GM23338 (cell line): ENCODE measurements at regions not wholly inside any gene's neighbourhood (a gene's known extent, or its start where the extent isn't known, plus 50 kb on each side); places are given as distances from the start of the nearest gene placed in this dataset.

ENCODE experiments used
- ATAC-seq: fragments of 200-7000 bp; cut with Tn5 transposase; 3 replicates; pipeline ENCODE4 v1.9.1; 2020
- DNase-seq: peaks from one replicate; pipeline ENCODE4 v3.0.0-alpha.2; 2015; ENCODE audit warnings: low spot score
- H2AFZ ChIP-seq: fragments of 200-600 bp; sonication (generic); 2 replicates; pipeline ENCODE4 v1.8.0; 2016; ENCODE audit warnings: antibody characterized with exemption, mild to moderate bottlenecking, moderate library complexity
- H3F3A ChIP-seq: fragments of 200-600 bp; sonication (generic); replicated peaks from 2 replicates; pipeline ENCODE4 v1.8.0; 2017; ENCODE audit warnings: antibody characterized with exemption, mixed run types, low read depth
- H3K27ac ChIP-seq: fragments of 200-600 bp; sonication (generic); 2 replicates; pipeline ENCODE4 v1.6.1; 2016; ENCODE audit warnings: low read depth
- H3K27me3 ChIP-seq: fragments of 200-600 bp; sonication (generic); 2 replicates; pipeline ENCODE4 v1.8.0; 2016; ENCODE audit warnings: mild to moderate bottlenecking, mixed run types, moderate library complexity; ENCODE audit not compliant: insufficient read depth
- H3K36me3 ChIP-seq: fragments of 200-600 bp; sonication (generic); 2 replicates; pipeline ENCODE4 v1.8.0; 2016; ENCODE audit warnings: mild to moderate bottlenecking; ENCODE audit not compliant: insufficient read depth
- H3K4me1 ChIP-seq: fragments of 200-600 bp; sonication (generic); 2 replicates; pipeline ENCODE4 v1.8.0; 2016; ENCODE audit warnings: mild to moderate bottlenecking, moderate library complexity; ENCODE audit not compliant: insufficient read depth
- H3K4me2 ChIP-seq: fragments of 200-600 bp; sonication (generic); 2 replicates; pipeline ENCODE4 v1.7.1; 2017; ENCODE audit warnings: mixed run types
- H3K4me3 ChIP-seq: fragments of 200-600 bp; sonication (generic); 2 replicates; pipeline ENCODE4 v1.6.1; 2016; ENCODE audit warnings: mixed run types
- H3K79me2 ChIP-seq: fragments of 200-600 bp; sonication (generic); replicated peaks from 2 replicates; pipeline ENCODE4 v1.8.0; 2017; ENCODE audit warnings: mild to moderate bottlenecking; ENCODE audit not compliant: insufficient read depth
- H3K9me2 ChIP-seq: fragments of 200-600 bp; sonication (generic); 2 replicates; pipeline ENCODE4 v1.8.0; 2017; ENCODE audit not compliant: insufficient read depth
- H4K20me1 ChIP-seq: fragments of 200-600 bp; sonication (generic); replicated peaks from 2 replicates; pipeline ENCODE4 v1.8.0; 2017; ENCODE audit warnings: mild to moderate bottlenecking; ENCODE audit not compliant: insufficient read depth
- H3K27ac Mint-ChIP-seq: 2 replicates; pipeline ENCODE4 v1.8.0; 2020; ENCODE audit warnings: inconsistent platforms, mild to moderate bottlenecking, moderate library complexity, mixed read lengths
- H3K27me3 Mint-ChIP-seq: 3 replicates; pipeline ENCODE4 v1.8.0; 2022; ENCODE audit warnings: low read depth, mild to moderate bottlenecking, moderate library complexity, mixed read lengths, inconsistent platforms; ENCODE audit not compliant: insufficient read depth, poor library complexity
- H3K36me3 Mint-ChIP-seq: 3 replicates; pipeline ENCODE4 v1.8.0; 2021; ENCODE audit warnings: low read depth, mild to moderate bottlenecking, inconsistent platforms, moderate library complexity, mixed read lengths
- H3K4me1 Mint-ChIP-seq: 3 replicates; pipeline ENCODE4 v1.8.0; 2020; ENCODE audit warnings: mild to moderate bottlenecking, inconsistent platforms, mixed read lengths
- H3K4me3 Mint-ChIP-seq: 3 replicates; pipeline ENCODE4 v1.8.0; 2021; ENCODE audit warnings: moderate library complexity, mild to moderate bottlenecking, inconsistent platforms, mixed read lengths
- H3K9me3 Mint-ChIP-seq: 3 replicates; pipeline ENCODE4 v1.8.0; 2020; ENCODE audit warnings: moderate library complexity, mild to moderate bottlenecking, inconsistent platforms, mixed read lengths
- CREB1 ChIP-seq: fragments of 250-450 bp; sonication (Bioruptor Pico); IDR thresholded peaks from 2 replicates; pipeline ENCODE4 v1.5.0; 2020; ENCODE audit warnings: low read depth, mild to moderate bottlenecking, moderate library complexity
- CTCF ChIP-seq, 2 experiments: fragments of 200-600 bp in 1 of 2; sonication (generic) in 1 of 2; conservative IDR thresholded peaks; 2 replicates each; pipeline versions ENCODE4 v1.5.1 to v1.6.1; 2016 to 2017; ENCODE audit warnings: antibody characterized with exemption in 2 of 2, low read depth in 2 of 2, mild to moderate bottlenecking in 2 of 2, moderate library complexity in 1 of 2
- ETS1 ChIP-seq: IDR thresholded peaks from 2 replicates; pipeline ENCODE4 v1.6.1; 2016; ENCODE audit warnings: antibody characterized with exemption
- EZH2 ChIP-seq: fragments of 200-600 bp; sonication (generic); IDR thresholded peaks from one replicate; pipeline ENCODE4 v1.8.0; 2017; ENCODE audit warnings: antibody characterized with exemption, mild to moderate bottlenecking, low read depth; ENCODE audit not compliant: unreplicated experiment
- EZH2phosphoT487 ChIP-seq: fragments of 200-600 bp; sonication (generic); IDR thresholded peaks from one replicate; pipeline ENCODE4 v1.8.1; 2018; ENCODE audit warnings: antibody characterized with exemption; ENCODE audit not compliant: unreplicated experiment
- JUNB ChIP-seq: IDR thresholded peaks from one replicate; pipeline ENCODE4 v1.6.1; 2016; ENCODE audit warnings: antibody characterized with exemption; ENCODE audit not compliant: unreplicated experiment
- NANOG ChIP-seq: IDR thresholded peaks from 2 replicates; pipeline ENCODE4 v1.6.1; 2016; ENCODE audit warnings: antibody characterized with exemption, borderline replicate concordance
- POLR2AphosphoS5 ChIP-seq: IDR thresholded peaks from 2 replicates; pipeline ENCODE4 v1.6.1; 2016; ENCODE audit warnings: antibody characterized with exemption, low read depth
- ZNF114 ChIP-seq: fragments of 250-450 bp; sonication (Bioruptor Pico); IDR thresholded peaks from 2 replicates; pipeline ENCODE4 v1.5.0; 2020; ENCODE audit warnings: mild to moderate bottlenecking, moderate library complexity
- ZNF331 ChIP-seq: fragments of 250-450 bp; sonication (Bioruptor Pico); IDR thresholded peaks from 2 replicates; pipeline ENCODE4 v1.5.0; 2020; ENCODE audit warnings: low read depth, mild to moderate bottlenecking, moderate library complexity
- TF ChIP-seq, protein P1 (sequence below): IDR thresholded peaks from one replicate; pipeline ENCODE4 v1.6.1; 2018; ENCODE audit warnings: antibody characterized with exemption; ENCODE audit not compliant: unreplicated experiment

GRCh38 chr6:137758661-137759060 lies 108.4 kb upstream of the TNFAIP3 start:
- Mint-ChIP-seq H3K36me3 (no peaks in the 10 kb centered on the region), H3K4me1 (no peaks in the 10 kb centered on the region), H3K9me3 (no peaks in the 10 kb centered on the region), H3K4me3 (no peak overlapping the region), H3K27me3 (peaks cover 4% of the 10 kb centered on the region), H3K27ac (no peak overlapping the region)
- DNase-seq (no peak), ATAC-seq (no peak)
- H3K4me2 ChIP-seq, result no peak overlapping the region
- H3K27ac ChIP-seq, result no peak overlapping the region
- no peaks in the 10 kb centered on the region for H3K27me3 ChIP-seq
- peaks cover 9% of the 10 kb centered on the region; the same call in 1 of the 2 replicates for H3K9me2 ChIP-seq
- H3K4me3 ChIP-seq, result no peak overlapping the region
- no peaks in the 10 kb centered on the region for H3K79me2 ChIP-seq
- no peak overlapping the region for H2AFZ ChIP-seq
- no peaks in the 10 kb centered on the region for H3K36me3 ChIP-seq
- TF ChIP-seq ZNF114 (CRISPR knock-in tag) (no peak), CTCF (conservative IDR thresholded peaks at IDR 0.05; ENCODE audit: low read depth in 2 of 2) (no peak), NANOG (no peak), JUNB (no peak), CREB1 (no peak), EZH2 (no peak), EZH2phosphoT487 (no peak), ETS1 (no peak), POLR2AphosphoS5 (no peak)
- H4K20me1 ChIP-seq, result no peaks in the 10 kb centered on the region
- H3K4me1 ChIP-seq, result no peaks in the 10 kb centered on the region
- H3F3A ChIP-seq, result no peaks in the 10 kb centered on the region

DNA sequence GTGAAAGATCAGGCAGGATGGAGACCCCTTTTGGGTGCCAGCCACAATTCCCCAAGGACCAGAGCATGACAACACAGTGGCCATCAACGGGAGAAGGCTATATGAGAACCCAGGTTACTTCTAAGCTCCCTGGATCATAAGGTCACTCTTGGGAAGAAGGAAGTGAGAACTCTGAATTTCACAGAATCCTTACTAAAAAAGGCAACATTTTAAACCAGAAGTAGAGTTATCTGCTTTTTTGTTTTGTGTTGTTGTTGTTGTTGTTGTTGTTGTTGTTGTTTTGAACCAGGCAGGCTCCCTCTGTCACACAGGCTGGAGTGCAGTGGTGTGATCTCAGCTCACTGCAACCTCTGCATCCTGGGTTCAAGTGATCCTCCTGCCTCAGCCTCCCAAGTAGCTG lies 107.4 kb upstream of the TNFAIP3 start:
- Mint-ChIP-seq H3K4me3 (no peak overlapping the region), H3K36me3 (no peaks in the 10 kb centered on the region), H3K4me1 (no peaks in the 10 kb centered on the region)
- TF ChIP-seq, protein P1, sequence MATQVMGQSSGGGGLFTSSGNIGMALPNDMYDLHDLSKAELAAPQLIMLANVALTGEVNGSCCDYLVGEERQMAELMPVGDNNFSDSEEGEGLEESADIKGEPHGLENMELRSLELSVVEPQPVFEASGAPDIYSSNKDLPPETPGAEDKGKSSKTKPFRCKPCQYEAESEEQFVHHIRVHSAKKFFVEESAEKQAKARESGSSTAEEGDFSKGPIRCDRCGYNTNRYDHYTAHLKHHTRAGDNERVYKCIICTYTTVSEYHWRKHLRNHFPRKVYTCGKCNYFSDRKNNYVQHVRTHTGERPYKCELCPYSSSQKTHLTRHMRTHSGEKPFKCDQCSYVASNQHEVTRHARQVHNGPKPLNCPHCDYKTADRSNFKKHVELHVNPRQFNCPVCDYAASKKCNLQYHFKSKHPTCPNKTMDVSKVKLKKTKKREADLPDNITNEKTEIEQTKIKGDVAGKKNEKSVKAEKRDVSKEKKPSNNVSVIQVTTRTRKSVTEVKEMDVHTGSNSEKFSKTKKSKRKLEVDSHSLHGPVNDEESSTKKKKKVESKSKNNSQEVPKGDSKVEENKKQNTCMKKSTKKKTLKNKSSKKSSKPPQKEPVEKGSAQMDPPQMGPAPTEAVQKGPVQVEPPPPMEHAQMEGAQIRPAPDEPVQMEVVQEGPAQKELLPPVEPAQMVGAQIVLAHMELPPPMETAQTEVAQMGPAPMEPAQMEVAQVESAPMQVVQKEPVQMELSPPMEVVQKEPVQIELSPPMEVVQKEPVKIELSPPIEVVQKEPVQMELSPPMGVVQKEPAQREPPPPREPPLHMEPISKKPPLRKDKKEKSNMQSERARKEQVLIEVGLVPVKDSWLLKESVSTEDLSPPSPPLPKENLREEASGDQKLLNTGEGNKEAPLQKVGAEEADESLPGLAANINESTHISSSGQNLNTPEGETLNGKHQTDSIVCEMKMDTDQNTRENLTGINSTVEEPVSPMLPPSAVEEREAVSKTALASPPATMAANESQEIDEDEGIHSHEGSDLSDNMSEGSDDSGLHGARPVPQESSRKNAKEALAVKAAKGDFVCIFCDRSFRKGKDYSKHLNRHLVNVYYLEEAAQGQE, result no peak
- no peak for TF ChIP-seq EZH2phosphoT487
- TF ChIP-seq ZNF331 (CRISPR knock-in tag), result no peak
- no peak for TF ChIP-seq CTCF (conservative IDR thresholded peaks at IDR 0.05; ENCODE audit: low read depth in 2 of 2)

More for the DNA sequence above, 107.4 kb upstream of the TNFAIP3 start:
- no peak for ATAC-seq
- Histone ChIP-seq H3K36me3 (no peaks in the 10 kb centered on the region), H3F3A (no peaks in the 10 kb centered on the region), H3K9me2 (peaks cover 9% of the 10 kb centered on the region; the same call in 1 of the 2 replicates), H3K27ac (no peak overlapping the region), H4K20me1 (no peaks in the 10 kb centered on the region), H3K4me2 (no peak overlapping the region), H3K4me3 (no peak overlapping the region), H3K27me3 (no peaks in the 10 kb centered on the region), H2AFZ (no peak overlapping the region), H3K79me2 (no peaks in the 10 kb centered on the region), H3K4me1 (no peaks in the 10 kb centered on the region)
- DNase-seq, result no peak
- peaks cover 2% of the 10 kb centered on the region for H3K27me3 Mint-ChIP-seq
- H3K27ac Mint-ChIP-seq, result no peak overlapping the region
- no peaks in the 10 kb centered on the region for H3K9me3 Mint-ChIP-seq
